HG02610 (cell line): ENCODE measurements at regions not wholly inside any gene's neighbourhood (a gene's known extent, or its start where the extent isn't known, plus 50 kb on each side); places are given as distances from the start of the nearest gene placed in this dataset.

Experiments
- ATAC-seq: cut with Tn5 transposase; IDR thresholded peaks from one replicate; pipeline ENCODE4 v1.9.1; 2021; ENCODE audit warnings: mild to moderate bottlenecking, moderate library complexity; ENCODE audit not compliant: unreplicated experiment

DNA sequence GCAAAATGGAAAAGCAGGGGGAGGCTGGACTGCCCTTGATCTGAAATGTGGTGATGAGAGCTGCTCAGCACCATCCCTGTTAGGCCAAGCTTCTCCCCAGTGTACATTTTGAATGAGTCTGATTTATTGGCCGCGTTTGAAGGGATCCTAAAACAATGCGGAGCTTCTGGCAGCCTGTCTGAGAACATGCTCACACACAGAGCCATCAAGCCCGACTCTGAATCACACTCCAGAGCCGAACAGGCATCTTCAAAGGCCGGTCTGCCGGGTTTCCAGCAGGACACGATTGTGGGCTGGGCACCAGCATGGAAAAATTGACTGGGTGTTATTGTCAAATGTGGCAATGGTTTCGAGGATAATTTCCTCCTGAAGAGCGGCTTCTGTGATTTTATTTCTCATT lies 235.9 kb downstream of the TFAP2C start:
- no peak for ATAC-seq

DNA sequence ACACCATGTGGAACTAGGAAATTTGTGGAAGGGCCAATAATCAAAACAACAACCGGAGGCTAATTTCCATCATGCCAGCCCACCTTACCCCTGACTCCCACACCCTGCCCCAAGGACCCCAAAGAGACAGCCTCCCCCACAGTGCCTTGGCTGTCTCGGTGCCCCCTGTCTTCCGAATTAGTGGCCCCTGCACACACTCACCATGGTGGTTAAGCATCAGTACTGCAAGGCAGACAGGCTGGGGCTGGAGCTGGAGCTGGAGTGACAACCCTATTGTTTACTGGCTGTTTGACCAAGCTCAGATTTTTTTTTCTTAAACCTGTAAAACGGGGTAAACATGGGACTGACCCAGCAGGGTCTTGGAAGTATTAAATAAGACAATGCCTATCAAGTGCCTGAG lies 238.0 kb downstream of the TFAP2C start:
- ATAC-seq, result no peak

DNA sequence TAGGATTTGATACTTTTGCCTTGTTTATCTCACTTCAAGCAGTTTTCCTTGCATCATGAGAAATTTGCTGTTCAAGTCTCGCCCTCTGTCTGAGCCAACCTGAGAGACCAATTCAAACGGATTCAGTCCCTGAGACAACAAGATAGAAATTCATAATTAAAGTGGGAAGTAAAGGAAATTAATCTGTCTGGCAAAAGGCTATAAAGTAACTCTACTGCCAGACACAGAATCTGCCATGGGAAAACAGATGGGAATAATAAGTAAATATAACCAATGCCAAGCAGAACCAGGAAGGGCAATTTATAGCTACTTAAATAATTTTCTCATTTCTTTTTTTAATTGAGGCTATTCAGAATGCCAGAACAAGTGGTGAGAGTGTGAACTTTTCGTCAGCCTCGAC lies 239.6 kb downstream of the TFAP2C start:
- ATAC-seq, result no peak

DNA sequence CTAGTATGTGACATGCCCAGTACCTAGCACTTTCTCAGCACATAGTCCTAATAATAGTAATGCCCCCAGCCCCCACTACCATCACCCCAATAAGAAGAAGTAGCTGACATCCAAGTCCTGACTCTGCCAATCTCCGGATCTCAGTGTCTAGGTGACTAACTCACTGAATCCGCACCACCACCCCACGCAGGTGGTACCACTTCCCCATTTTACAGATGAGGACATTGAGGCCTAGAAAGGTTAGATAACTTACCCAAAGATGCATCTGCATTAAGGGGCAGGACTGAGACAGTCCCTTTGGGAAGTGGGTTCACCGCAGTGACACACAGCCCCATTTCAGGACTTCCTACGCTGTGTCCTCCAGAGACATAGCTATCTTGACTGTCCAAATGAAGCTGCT lies 241.2 kb downstream of the TFAP2C start:
- no peak for ATAC-seq

DNA sequence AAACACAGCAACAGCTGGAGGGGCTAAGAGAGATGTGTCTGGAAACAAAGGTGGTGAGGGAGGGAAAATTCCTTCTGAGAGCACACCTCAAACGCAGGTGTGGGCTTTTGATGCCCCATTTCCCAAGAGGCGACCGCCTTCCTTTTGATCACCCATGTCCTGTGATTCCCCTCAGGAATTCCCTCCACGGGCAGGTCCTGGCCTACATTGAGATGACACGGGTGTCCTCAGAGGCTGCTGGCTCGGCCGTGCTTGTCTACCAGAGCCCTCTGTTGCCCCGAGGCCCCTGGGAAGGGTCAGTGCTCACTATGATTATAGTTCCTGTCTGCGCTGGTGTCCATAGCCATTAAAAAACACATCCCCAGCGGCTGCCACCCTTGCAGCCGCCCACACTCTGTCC lies 242.6 kb downstream of the TFAP2C start:
- no peak for ATAC-seq

DNA sequence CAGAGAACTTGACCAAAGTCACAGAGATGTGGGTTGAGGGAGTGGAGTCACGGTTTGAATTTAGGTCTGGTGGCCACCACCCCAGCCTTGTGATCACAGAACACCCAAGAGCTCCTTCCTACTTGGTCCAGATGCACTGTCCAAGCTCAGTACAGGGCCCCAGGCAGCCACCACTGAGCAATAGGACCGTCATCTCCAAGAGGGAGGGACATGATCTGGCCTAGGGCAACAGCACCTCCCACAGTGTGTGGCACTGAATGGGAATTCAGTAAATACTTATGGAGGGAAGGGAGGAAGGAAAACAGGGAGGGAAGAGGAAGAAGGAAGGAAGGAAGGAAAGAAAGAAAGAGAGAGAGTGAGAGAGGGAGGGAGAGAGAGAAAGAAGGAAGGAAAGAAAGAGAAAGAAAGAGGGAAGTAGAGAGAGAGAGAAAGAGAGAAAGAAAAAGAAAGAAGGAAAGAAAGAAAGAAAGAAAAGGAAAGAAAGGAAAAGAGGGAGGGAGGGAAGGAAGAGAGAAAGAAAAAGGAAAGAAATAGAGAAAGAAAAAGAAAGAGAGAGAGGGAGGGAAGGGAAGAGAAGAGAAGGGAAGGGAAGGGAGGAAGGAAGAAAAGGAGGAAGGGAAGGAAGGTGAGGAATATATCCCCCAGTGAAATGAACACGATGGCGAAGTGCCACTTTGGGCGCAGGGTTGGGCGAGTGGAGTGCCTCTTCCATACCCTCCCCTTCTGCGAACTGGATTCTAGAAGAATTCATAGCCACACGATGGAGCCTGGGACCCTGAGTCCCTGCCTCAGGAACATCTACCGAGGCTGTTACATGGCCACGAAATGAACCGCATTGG lies 243.7 kb downstream of the TFAP2C start:
- ATAC-seq, result no peak

DNA sequence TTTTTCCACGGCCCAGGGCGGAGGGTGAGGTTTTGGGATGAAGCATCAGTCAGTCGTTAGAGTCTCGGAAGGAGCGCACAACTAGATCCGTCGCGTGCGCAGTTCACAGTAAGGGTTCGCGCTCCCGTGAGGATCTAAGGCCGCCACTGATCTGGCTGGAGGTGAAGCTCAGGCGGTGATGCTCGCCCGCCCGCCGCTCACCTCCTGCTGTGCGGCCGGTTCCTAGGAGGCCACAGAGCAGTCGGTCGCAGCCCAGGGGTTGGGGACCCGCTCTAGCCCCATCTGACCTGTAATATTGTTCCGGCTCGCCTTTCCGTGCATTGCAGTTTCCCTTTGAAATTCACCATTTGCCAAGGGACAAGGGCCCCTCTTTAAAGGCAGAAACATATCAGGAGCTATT lies 244.7 kb downstream of the TFAP2C start:
- no peak for ATAC-seq

DNA sequence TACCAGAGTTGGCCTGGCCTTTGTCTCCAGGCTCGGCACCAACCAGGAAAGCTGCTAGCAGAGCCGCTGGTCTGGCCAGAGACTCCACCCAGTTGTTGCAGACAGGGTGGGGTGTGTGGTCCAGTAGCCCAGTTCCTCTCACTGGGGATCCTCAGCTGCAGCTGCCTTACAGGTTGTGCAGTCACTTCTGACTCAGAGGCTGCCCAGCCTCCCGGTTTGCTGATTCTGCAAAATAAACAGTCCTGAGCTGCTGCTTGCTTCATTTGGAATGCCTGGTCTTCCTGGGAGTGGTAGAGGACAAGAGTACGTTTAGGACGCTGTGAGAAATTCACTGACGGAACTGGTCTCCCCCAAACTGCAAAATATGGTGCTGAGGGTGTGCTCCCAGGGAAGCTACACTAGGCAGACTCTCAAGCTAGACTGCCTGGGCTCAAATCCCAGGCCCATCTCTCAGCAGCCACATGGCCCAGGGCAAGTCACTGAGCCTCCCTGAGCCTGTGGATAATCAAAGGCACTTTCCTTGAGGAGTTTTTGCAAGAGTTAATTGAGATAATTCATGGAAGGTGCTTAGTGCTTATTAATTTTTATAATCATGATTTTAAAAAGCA lies 246.1 kb downstream of the TFAP2C start:
- ATAC-seq, result no peak

DNA sequence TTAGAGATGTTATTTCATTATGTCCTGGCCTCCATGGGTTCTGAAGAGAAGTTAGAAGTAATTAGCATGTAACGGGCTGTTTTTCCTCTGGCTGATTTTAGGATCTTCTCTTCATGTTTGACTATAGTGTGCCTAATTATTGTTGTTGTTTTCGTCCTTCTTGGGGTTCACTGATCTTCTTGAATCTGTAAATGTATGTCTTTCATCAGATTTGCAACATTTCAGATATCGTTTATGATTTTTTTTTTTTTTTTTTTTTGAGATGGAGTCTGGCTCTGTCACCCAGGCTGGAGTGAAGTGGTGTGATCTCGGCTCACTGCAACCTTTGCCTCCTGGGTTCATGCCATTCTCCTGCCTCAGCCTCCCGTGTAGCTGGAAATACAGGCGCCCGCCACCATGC lies 246.7 kb downstream of the TFAP2C start:
- ATAC-seq, result no peak

DNA sequence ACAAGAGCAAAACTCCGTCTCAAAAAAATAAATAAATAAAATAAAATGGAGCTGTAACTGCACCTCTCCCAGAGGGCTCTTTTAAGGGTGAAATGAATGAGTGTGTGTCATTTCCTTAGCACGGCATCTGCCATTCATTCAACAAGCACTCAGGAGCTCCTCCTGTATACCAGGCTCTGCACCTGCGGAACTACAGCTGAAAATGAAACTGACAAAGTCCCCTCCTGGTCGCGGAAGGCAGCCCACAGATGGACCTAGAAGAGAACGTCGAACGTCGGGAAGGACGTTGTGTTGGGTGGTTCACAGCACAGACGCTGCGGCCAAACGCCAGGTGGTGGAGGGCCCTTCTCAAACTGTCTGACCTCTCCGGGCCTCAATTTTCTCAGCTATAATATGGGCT lies 256.4 kb downstream of the TFAP2C start:
- ATAC-seq, result no peak

DNA sequence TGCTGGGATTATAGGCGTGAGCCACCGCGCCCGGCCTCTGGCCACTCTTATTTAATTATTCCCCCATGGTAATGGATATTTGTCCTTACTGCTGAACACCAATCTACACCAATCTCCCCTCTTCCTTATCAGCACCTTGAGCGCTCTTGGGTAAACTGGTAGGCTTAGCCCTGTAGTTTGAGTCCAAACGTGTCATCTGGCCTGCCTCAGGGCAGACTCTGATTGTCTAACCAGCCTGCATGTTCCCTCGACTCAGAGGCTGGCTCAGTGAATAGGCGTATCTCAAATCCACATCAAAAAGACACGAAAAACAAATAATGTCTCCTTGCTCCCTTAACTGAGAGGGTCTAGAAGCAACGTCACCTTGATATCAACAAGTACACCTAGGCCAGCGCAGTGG lies 260.9 kb downstream of the TFAP2C start:
- ATAC-seq, result no peak

DNA sequence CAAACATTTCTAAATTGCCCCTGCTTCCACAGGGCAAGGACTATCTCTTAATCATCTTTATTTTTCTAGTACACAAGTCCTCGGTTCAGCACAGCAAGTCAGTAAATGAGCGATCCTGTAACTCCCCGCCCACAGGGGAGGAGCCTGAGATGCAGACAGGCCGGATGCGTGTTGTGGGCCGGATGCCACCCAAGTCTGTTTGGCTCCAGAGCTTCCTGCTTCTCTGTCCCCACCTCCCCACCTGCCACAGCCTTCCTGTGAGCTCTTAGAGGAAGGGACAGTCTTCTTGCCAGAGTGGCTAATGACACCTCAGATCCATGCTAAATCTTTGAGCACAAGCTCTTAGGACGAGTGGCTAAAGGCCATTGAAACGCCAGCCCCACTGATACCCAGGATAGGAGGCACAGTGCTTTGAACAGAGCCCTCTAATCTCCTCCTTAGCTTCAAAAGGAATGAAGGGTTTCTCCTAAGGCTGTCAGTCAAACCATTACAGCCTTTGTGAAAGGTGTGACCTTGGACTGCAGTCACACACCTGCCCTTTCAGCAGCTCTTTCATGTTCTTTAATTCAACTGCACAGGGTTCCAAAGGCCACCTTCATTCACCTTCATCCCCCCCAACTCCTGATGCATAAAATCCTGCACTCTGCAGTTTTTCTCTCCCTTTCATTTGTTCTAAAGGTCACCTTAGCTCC lies 264.3 kb downstream of the TFAP2C start:
- ATAC-seq, result no peak

DNA sequence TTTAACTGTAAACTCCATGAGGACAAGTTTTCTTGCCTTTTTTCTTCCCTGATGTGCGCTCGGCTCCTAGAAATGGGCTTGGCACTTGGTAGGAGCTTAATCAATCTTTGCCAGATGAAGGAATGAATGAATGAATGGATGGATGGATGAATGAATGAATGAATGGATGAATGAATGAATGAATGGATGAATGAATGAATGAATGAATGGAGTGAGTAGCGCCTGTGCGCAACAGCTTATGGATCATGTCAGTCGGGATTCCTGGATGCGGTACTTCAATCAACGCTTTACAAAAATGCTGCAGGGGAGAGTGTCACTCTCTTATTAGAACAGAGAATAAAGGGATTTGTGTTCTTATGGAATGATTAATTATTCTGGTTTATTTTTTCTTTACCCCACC lies 267.3 kb downstream of the TFAP2C start:
- ATAC-seq, result no peak

DNA sequence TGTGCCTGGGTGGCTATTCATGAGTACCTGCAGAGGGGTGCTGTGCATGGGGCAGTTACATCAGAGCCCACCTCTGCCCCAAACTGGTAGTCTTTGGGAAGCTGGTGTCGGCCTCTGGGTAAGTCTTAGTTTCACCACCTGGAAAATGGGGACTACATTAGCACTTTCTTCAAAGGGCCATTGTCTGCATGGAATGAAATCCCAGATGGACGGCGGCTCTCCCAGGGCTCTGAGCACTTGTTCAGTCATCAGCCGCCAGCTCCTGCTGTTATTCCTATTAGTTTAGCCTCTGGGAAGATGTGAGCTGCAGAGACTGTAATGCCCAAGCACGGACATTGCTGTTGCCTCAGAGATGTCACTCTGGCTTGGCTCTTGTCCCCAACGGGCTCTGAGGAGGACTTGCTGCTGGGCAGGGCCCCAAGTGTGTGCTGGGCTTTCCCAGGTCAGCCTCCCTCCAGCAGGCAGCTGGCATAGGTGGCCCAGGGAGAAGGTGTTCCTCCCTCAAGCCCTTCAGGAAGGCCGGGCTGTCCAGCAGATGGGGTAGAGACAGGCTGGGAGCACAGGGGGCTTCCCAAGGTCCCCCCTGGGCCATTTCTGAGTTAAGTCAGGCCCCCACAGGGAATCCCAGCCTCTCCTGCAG lies 268.3 kb downstream of the TFAP2C start:
- ATAC-seq, result no peak

DNA sequence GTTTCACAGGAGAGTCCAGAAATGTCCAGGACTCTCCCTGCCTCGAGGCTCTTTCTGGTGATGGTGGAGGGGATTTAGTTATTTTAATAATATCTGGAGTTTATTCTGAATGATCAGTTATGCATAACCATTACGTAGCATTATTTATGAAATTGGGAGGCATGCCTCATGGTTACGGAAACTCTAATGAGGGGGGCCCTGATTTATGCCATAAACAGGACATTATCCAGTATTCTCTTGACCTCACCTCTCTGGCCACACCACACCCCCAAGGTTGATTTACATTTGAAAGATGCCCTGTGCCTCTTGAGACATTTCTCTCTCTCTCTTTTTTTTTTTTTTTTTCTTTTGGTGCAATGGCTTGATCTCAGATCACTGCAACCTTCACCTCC lies 268.8 kb downstream of the TFAP2C start:
- ATAC-seq, result no peak

DNA sequence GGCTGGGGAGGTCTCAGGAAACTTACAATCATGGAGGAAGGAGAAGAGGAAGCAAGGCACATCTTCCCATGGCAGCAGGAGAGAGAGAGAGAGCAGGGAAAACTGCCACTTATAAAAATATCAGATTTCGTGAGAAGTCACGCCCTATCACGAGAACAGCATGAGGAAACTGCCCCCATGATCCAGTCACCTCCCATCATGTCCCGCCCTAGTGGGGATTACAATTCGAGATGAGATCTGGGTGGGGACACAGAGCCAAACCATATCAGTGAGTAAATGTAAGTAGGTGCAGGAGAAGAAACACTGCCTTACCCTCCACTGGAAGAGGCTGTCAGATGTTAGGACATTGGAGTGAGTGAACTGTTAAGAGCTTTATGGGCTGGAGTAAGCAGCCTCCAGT lies 270.4 kb downstream of the TFAP2C start:
- ATAC-seq, result no peak

DNA sequence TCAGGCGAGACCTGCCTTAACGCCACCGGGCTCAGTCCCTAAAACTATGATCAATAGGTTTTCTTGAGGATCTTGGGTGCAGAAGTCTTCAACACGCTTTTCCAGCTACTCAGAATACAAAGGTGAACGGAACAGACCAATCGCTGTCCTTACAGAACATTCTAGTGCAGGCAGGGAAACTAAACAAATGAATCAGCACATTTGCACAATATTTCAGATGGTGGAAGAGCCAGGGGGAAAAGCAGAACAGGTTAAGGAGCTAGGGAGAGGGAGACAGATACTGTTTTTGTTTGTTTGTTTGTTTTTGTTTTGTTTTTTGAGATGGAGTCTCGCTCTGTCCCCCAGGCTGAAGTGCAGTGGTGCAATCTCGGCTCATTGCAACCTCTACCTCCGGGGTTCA lies 271.1 kb downstream of the TFAP2C start:
- no peak for ATAC-seq

DNA sequence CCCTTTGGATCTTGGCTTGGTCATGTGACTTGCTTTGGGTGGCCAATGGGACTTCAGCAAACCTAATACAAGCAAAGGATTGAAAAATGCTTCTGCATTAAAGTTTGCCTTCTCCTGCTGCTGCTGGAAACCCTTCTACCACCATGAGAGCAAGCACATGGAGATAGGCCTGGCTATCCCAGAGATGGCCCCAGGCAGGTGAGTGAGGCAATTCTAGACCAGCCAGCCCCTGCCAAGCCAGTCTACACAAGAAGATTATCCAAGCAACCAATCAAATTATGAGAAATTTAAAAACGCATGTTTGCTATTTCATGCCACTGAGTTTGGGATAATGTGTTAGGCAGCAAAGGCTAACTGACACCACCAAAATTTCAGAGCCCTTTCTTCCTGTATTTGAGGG lies 274.3 kb downstream of the TFAP2C start:
- no peak for ATAC-seq

DNA sequence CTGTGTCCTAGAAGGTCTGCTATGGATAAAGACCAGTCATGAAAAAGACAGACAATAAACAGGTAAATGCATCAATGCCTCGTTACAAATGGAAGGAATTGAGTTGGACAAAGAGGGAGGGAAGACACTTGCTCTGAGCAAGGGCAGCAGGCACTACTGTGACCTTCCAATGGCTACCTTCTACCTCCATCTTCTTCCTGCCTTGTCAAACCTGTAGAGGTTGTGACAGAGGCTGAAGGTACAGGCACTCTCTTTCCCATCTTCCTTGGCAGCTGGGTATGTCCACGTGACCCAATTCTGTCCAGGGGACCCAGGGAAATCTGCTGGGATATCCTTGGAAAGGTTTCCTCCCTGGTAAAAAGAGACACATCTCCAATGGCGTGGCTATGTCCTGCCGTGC lies 274.8 kb downstream of the TFAP2C start:
- no peak for ATAC-seq

DNA sequence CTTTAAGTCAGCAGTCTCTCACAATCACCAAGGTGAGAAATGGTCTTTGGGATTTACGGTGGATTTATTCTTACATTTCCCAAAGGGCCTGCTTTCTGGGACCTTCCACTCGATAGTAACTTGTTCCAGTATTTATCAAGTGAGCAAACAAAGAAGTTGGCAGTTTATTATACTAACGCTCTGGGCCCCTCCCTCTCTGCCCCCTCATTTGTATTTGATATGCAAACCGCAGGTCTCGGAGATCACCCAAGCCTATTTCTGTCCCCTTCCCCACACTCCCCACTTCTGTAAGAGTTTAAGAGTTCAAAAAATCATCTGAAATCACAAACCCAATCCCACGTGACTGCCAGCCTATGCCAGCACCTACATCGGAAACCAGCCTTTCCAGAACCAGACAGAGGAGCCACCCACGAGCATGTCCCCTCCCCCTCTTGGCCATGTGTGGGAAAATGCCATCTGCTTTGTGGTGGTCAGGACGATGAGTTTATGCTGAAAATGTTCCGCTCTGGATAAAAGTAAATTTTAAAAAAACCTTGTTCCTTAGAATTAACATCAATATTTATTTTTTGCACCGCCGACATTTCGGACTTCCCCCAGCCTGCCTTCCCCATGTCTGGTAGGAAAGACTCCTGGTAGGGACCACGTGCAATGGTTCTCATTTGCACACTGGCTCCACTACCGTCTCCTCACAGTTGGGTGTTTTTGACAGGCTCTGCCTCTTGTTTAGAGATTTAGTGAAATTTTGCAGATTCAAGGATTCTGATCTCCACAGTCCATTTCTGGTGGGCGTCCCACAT lies 281.0 kb downstream of the TFAP2C start:
- no peak for ATAC-seq

DNA sequence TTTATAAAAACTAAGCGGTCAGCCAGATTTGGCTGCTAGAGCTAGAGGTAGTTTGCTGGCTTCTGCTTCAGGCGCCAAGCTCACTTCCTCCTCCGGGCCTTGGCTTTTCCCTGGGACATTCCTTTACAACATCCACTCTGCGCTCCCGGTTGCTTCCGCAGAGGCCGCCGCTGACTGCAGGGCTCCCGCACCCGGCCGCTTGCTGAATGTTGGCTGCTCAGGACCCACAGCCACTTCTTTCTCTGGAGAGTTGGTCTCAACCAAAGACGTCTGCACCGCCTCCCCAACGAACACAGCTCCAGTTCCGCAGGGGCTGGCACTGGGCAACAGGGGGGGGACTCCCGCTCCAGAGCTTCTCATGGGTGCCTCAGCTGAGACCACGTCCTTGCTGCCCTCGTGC lies 282.8 kb downstream of the TFAP2C start:
- no peak for ATAC-seq
